Suprapubic skin (tissue), 4 donors: ENCODE measurements at regions not wholly inside any gene's neighbourhood (a gene's known extent, or its start where the extent isn't known, plus 50 kb on each side); places are given as distances from the start of the nearest gene placed in this dataset.

Experiments
- CTCF ChIP-seq, 2 donors: fragments of 200-600 bp in 1 of 2; fragments of 450-650 bp in 1 of 2; sonication (generic) in 1 of 2; IDR thresholded peaks; one replicate each; pipeline ENCODE4 v1.5.1; 2016 to 2019; ENCODE audit warnings: antibody characterized with exemption in 2 of 2, mild to moderate bottlenecking in 1 of 2, moderate library complexity in 1 of 2
- POLR2A ChIP-seq, 2 donors: fragments of 450-650 bp; IDR thresholded peaks; one replicate each; pipeline ENCODE4 v1.6.1; 2017; ENCODE audit warnings: antibody characterized with exemption in 2 of 2, mild to moderate bottlenecking in 2 of 2, moderate library complexity in 2 of 2
- POLR2AphosphoS5 ChIP-seq, 3 donors: sonication (generic); formaldehyde crosslinking; IDR thresholded peaks; one replicate each; pipeline ENCODE4 v1.6.1; 2017; ENCODE audit warnings: antibody characterized with exemption in 3 of 3

GRCh38 chr6:128663238-128663637, 142.8 kb upstream of the PTPRK start:
- TF ChIP-seq CTCF (IDR thresholded peaks at IDR 0.05), result no peak
- no peak for TF ChIP-seq POLR2AphosphoS5 (IDR thresholded peaks at IDR 0.05)
- TF ChIP-seq POLR2A (IDR thresholded peaks at IDR 0.05), result no peak
